Endometrium (tissue), 2 donors: ENCODE measurements at regions not wholly inside any gene's neighbourhood (a gene's known extent, or its start where the extent isn't known, plus 50 kb on each side); places are given as distances from the start of the nearest gene placed in this dataset.
"Not testable (repeated sequence)": the region's sequence is repeated elsewhere in the genome, so short reads cannot be mapped to it uniquely, and the experiment has no call there.

Experiments used
- FAIRE-seq: peaks from 2 replicates; lab custom pipeline; 2012; peaks lifted over from hg19 to GRCh38; lab: Jason Lieb, UNC
- donor health status: control.
- donor health status: control.

DNA sequence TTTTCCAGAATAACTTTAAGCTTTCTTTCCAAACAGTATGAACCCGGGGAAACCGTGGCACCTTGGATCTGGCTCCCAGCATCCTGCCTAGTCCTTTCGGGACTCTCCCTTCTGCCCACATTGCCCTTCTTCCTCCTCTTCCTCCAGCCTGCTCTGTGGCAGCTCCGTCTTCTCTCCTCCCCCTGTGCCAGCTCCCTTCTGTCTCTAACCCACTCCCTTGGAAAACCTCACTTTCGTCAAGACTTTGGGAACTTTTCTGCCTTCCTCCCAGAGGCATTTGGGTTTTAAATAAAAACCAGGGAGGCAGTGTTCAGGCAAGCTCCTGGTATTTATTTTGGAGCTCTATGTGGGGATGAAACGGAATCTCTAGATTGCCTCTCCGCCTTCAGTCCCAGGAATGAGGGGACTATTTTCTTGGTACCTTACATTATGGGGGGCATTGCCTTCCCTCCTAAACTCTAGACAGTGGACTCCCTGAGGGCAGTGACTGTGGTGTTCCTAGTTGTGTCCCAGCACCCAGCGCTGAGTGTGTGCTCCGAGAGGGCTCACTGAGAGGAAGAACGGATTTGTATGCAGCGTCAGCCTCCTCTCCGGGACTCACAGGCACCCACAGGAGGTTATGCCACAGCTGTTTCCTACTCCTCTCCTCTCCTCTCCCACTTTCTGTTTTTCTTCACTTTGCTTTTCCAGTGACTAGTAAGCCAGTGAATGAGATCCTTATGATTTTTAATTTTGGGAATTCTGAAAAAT is 105.4 kb upstream of the MRPS22 start:
- no peak for FAIRE-seq

DNA sequence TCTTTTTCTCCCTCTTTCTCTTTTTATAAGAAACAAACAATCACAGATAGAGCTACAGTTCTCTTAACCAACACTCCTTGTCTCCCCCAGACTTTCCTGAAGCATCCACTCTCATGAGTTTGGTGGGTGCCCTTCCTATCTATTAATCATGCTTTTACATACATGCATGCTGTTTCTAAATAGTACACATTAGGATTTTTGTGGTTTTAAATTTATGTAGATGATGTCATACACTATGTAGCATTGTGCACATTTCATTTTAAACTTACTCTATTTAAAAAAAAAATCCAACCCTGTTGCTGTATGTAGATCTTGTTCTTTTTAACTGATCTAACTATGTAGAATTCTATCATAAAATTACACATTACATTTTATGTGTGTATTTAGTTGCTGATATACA is 104.3 kb upstream of the MRPS22 start:
- FAIRE-seq, result no peak

DNA sequence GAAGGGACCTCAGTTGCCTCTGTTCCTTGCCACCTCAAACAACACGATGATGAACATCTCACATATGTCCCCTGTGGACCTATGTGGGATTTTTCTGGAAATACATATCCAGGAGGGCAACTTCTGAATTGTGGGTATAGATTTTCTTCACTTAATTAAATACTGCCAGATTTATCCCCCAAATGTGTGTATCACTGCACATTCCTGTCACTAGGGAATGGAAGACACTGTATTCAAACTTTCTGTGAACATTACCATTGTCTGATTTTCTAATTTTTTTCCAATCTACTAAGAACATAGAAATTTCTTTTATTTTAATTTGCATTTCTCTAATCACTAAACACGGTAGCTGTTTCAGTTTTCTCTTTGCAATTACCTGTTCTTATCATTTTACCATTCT is 102.0 kb upstream of the MRPS22 start:
- FAIRE-seq, result no peak

DNA sequence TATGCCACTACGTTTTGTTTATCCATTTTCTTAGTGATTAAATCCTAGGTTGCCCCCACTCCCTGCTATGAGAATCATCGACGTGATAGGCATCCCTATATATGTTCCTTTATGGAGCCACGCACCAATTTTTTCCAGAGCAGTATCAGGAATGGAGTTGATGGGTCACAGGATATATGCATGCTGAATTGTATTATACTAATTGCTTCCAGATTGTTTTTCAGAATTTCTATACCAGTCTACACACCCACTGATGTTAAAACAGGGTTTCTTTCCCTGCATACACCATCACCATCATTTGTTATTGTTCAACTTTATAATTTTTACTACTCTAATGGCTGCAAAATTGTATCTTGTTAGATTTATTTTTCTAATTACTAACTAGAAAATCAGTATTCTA is 100.1 kb upstream of the MRPS22 start:
- FAIRE-seq, result no peak

DNA sequence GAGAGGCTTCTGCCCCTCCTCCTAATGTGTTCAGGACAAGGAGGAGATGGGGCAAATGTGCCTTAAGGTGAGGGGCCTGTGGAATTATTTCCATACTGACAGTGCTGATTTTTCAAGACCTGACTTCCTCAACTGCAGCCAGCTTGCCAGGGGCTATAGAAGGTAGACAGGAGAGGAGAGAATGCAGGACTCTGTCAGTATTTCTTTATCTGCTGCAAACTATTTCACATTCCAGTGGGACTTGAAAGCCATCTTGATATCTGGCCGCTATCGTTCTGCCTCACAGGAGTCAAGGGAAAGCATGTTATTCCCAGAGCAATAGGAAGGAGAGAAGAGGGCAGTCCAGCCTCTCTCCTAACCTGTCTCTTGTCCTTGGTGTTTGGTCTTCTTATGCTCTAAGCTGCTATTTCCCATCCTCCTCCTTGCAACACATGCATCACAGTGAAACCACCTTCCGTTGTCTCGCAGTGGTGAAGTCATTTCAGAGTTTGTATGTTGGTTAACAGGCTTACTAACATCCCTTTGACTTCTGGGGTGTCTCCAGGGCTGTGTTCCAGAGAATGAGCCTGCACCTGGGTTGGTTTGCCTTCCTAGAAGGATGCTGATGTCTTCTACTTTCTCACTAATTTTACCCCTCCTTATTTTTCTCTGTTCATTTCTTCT is 95.1 kb upstream of the MRPS22 start:
- FAIRE-seq, result no peak

DNA sequence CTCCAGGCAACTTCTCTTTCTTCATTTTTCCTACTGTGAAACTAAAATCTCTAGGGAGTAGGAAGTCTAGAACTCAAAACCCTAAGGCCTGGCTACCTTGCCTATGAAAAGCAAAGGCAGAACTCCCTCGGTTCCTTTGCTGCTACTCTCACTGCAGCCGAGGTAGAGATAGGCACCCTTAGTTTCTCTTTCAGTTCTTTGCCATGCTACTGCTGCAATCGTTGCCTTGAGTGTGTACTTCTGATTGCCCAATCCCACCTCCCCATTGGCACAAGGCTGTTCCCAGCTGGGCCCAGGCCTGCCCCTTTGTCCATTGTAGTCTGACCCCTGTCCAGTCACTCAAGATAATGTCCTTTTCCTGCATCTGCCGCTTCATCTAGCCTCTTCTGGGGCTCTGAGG is 92.3 kb upstream of the MRPS22 start:
- no peak for FAIRE-seq

DNA sequence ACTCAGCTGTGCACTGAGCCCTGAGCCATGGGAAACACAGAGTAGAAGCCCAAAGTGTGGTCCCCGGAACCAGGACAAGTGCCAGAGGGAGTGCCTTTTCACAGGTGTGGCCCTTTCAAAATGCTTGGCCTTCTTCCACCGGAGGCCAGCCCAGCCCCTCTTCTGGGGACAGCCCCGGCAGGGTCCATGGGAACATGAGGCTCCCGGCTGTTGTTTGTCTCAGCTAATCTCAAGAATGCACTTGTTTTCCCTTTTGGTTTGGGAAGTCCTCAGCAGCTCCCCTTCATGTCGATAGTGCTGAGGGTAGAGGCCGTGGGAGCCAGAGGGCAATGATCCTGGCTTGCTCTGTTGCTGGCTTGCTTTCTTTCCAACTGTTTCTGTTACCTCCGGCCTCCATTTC is 91.1 kb upstream of the MRPS22 start:
- FAIRE-seq, result no peak

DNA sequence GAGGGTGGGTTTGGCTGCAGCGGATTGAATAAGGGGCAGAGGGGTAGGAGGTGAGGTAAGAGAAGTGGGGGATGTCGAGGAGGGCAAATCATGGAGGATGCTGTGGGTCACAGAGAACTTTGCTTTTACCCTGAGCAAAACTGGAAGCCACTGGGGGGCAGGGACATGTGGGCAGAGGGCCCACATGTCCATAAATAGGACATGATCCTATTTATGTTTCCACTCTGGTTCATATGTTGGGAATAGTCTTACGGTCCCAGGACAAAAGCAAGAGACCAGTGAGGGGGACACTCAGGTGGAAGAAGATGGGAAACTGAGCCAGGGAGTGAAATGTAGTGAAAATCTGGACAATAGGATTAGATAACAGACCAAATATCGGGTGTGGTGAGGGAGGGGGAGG is 85.5 kb upstream of the MRPS22 start:
- FAIRE-seq, result no peak

DNA sequence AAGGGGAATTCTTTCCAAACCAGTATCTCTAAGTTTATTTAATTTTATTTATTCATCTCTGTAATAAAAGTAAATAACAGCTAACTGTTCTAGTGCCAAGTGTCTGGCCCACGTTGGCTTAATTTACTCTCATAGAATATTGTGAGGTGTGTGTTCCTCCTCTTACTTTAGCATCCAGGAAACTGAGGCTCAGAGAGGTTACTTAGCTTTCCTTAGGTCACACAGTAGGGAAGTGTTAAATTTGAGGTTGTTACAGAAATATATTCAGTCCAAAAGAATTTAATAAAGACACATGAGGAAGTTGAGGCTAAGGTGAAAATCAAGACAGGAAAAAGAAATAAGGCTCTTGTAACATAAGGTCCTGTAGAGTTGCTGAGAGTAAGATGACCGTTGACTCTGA is 84.4 kb upstream of the MRPS22 start:
- FAIRE-seq, result no peak

DNA sequence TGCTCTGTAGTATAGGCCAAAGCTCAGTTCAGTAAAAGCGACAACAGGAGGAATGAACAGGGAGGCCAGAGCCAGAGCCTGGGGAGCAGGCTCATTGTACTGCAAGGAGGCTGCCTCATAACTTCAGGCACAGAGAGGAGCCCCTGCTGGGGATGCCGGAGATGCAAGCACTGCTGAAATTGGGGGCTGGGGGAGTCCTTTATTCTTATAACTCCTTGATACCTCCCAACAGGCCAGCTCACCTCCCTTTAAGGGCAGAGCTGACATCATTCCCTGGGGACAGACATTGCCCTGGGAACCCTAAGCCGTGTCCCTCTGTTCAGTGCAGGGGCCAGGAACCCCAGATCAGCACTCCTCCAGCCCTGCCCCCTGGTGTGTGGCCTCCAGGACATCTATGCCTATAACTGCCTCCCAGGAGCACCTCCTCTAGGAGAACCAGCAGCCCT is 83.8 kb upstream of the MRPS22 start:
- FAIRE-seq, result no peak

DNA sequence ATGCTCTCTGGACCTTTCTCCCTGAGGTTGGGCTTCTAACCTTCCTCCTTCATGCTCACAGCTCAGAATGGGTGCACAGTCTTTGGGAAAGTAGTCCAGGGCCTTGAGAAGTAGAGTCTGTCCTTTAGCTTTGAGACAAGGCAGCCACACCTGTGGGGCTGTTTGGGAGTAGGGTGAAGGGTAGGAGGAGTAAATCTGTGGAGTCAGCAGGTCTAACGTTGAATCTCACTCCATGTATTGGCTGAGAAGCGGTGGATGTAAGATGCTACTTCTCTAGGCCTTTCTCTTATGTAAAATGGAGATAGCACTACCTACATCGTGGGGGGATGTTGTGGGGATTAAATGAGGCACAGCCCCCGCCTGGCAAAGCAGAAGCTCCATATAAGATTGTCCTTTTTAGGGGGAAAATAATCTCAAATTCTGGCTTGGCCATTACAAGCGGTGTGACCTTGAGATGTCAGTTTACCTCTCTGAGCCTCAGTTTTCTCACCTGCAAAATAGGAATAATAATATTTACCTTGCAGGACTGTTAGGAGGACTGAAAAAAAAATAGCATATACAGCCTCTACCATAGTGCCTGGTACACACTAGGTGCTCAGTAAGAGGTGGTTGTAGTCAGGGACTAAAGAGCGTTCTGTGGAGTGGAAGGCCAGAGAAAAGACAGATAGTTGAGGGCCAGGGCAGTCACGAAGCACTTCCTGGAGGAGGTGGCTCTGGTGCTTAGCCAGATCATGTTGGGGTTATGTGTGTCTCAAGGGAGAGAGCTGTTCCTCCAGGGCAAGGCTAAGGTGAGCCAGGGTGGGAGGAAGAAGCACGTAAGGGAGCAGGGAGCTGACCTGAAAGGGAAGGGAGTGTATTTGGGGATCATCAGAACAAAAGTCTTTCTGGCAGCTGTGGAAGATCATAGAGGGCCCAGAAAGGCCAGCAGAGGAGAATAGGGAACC is 82.8 kb upstream of the MRPS22 start:
- FAIRE-seq, result no peak

DNA sequence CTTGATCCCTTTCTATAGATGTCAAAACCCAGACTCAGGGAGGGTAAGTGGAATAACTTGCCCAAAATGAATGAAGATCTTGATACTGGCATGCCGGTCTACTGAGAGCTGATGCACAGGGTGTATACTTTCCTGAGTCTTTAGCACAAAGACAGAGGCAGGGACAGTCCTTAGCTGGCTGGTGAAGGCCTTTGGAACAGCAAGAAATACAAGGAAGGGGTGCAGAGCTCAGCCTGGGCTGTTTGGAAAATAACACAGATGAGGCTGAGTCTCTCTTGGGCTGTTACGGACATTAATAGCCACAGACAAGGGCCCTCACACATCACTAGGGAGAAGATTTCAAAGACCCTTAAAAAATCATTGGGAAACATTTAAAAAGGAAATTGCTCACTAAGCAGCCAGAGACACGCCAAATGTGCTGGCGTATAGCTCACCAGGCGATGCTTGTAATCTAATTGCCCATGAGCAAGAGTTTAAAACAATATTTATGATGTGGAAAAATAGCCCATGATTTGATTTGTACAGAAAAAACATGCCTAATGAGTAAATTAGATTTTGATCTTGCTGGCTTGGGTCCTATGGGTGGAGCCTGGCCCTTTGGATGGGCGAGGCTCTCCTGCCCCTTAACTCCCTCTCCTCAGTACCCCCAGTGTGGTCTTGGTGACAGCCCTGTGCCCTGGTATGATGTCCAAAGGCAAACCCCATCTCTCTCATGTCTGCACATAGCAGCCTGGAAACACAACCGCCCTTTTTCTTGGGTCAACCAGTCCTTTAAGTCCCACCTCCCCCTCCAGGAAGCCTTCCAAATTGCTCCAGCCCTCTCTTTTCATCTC is 81.8 kb upstream of the MRPS22 start:
- no peak for FAIRE-seq

DNA sequence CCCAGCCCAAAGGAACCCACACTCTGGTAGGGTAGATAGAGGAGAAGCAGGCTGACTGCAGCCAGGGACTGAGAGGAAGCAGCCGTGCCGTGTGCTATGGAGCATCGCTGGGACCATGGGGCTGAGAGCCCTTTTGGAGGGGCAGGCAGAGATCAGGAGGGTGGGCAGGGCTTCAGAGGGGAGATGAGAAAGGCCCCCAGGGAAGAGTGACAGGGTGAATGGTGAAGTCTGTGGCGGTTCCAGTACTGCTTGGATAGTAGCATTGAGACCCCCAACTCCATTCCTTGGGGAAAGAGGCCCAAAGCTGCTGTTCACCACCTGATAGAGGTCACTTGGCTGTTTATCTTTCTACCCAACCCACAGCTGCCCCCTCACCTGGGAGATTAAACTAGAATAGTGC is 80.0 kb upstream of the MRPS22 start:
- FAIRE-seq, result no peak

DNA sequence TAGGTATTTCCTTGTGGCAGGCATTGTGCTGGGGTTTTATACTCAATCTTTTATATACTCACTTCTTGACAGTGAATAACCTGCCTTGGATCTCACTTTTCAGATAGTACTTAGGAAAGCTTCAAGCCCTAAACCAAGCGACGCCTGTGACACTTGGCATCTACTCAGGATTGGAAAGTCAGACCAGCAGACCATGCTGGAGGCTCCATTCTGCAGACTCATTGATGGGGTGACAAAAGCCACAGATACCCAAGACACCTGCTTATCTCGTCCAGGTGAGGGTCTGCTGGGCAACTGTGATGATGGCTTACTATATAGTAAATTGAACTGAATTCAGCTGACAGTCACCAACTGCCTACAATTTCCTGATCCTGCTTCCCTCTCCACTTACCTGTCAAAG is 79.4 kb upstream of the MRPS22 start:
- FAIRE-seq, result no peak

DNA sequence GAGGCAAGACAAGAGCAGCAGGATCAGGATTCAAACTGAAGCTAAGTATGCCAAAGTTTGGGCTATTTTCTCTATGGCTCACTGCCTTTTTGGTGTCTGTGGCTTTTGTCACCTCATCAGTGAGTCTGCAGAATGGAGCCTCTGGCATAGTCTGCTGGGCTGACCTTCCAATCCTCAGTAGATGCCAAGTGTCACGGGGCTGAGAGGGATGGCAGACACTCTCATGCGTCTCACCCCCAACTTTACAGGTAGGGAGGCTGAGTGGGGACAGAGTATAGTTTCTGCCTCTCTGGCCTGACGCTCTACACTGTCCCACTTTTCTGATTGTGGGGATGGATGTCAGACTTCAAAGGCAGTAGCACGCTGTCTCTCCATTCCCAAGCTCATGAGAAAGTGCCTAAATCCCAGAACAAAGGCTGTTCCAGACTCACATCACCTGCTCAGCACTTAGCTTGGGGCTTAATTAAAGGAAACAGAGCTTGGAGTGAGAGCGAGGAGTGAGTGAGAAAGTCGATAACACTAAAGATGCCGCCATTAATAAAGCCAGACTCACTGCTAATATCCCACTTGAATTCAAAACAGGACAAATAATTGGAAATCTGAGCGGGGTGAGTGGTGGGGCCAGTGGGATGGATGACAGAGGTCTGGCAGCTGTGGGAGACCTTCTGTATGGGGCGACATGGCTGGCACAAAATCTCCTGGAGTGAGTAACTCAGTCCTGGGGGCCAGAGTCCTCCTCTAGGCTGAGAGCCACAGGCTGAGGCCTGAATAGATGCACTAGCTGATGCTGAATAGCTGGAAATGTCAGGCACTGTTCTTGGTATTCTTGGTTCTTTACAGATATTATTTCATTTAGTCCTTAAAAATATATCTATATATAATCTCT is 78.4 kb upstream of the MRPS22 start:
- no peak for FAIRE-seq

DNA sequence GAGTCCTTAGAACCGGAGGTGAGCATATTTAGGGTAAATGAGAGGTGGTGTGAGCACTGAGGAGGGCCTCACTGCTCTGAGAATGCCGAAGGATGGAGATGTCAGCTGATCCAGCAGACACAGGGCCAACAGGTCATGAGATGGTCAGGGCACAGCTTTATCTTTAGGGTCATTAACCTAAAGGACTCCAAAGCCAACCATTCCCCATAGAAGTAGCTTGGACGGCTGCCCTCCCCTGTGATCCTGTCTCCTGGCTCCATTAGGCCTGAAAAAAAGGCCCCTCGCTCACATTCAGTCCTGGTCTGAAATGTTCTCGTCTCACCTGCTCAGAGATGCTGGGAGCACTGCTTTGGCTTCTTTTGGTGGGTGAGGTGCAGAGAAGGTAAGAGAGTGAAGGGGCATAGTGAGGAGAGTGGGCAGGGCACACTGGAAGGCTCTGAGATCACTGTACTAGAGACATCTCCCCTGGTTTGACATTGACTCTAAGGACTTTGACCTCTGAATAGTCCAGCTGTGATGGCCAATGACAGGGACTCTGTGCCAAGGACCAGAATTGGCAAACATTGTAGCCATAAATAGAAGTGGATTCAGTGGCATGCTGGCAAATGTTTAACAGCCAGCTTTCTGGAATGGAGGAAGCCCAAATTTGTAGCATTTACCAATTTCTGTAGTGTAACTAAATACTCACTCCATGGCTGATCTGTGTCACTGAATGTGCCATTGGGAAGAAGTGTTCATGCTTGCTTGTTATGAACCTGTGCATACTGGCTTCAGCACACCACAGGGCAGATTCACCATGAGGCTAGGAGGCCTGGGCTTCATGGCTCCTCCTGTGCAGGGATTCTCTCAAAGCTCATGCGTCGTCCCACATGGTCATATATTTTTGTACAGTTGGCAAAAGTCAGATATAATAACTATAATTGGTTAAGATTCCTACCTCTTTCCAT is 76.2 kb upstream of the MRPS22 start:
- no peak for FAIRE-seq

DNA sequence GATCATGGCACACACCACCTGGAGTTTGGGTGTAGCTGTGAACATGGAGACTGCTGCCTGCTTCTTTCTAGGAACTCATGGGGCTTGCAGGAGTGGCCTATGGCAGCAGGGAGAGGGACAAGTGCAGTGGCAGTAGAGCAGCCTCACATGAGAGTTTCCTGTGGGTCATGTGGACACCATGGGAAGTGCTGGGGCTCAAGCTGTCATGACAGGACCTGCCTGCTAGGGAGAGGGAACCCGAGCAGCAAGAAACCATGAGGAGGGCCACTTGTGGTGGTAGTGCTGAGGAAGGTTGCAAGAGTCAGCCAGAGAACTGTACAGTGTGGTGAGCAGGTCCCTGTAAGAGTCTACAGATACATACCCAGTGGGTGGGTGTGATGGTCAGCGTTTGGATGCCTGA is 73.8 kb upstream of the MRPS22 start:
- no peak for FAIRE-seq

DNA sequence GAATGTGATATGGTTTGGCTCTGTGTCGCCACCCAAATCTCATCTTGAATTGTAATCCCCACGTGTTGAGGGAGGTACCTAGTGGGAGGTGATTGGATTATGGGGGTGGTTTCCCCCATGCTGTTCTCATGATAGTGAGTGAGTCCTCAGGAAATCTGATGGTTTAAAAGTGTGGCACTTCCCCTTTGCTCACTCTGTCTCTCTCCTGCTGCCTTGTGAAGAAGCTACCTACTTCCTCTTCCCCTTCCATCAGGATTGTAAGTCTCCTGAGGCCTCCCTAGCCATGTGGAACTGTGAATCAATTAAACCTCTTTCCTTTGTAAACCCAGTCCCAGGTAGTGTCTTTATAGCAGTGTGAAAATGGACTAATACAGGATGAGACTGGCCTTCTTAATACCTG is 73.2 kb upstream of the MRPS22 start:
- FAIRE-seq, result not testable (repeated sequence)

DNA sequence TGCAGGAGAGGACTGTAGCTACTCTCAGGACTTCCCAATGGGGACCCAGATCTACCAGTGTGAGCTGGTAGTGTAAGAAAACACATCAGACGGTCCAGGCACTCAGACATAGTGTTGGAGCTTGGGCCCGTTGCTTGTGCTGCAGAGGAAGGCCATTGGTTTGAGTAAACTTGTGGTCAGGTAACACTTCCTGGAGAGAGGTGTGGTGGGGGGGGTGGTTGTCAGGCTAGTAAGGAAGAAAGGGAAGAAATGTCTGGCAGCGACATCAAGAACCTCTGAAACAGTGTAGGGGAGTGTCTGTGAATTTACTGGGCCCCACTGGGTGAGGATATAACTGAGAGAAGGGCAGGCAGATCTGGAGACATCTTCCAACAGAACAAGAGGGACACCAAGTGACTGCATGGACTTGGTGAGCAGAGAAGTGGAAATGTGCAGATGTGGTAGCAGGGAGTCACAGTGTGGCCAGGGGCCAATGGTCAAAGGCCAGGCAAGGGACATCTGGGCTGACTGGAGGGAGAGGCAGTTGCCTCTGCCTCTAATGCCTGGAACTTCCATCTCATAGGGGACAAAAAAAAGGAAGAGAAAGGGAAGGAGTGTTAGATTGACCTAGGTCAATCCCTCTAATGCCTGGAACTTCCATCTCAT is 63.7 kb upstream of the MRPS22 start:
- FAIRE-seq, result no peak
